ENCODE measurements at regions not wholly inside any gene's neighbourhood (a gene's known extent, or its start where the extent isn't known, plus 50 kb on each side); places are given as distances from the start of the nearest gene placed in this dataset.

- TF ChIP-seq, protein P1, sequence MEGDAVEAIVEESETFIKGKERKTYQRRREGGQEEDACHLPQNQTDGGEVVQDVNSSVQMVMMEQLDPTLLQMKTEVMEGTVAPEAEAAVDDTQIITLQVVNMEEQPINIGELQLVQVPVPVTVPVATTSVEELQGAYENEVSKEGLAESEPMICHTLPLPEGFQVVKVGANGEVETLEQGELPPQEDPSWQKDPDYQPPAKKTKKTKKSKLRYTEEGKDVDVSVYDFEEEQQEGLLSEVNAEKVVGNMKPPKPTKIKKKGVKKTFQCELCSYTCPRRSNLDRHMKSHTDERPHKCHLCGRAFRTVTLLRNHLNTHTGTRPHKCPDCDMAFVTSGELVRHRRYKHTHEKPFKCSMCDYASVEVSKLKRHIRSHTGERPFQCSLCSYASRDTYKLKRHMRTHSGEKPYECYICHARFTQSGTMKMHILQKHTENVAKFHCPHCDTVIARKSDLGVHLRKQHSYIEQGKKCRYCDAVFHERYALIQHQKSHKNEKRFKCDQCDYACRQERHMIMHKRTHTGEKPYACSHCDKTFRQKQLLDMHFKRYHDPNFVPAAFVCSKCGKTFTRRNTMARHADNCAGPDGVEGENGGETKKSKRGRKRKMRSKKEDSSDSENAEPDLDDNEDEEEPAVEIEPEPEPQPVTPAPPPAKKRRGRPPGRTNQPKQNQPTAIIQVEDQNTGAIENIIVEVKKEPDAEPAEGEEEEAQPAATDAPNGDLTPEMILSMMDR (IDR thresholded peaks at IDR 0.05; ENCODE audit: low read depth, low read length, poor library complexity, severe bottlenecking) = no peak
- TF ChIP-seq EZH2phosphoT487 (IDR thresholded peaks at IDR 0.05; ENCODE audit: borderline replicate concordance, low read length) = no peak
These were observed 194.0 kb upstream of the POU3F2 start for GRCh38 chr6:98640366-98640765.
